K562 (cell line): ENCODE measurements at regions not wholly inside any gene's neighbourhood (a gene's known extent, or its start where the extent isn't known, plus 50 kb on each side); places are given as distances from the start of the nearest gene placed in this dataset.

ENCODE experiments used
- ATAC-seq: fragments of 200-7000 bp; cut with Tn5 transposase; 3 replicates; pipeline ENCODE4 v1.9.1; 2020; ENCODE audit warnings: moderate library complexity
- BruUV-seq: library from RNA; stranded (reverse); fragments of 400-500 nt; replicated peaks from 2 replicates; lab custom pipeline; 2021; lab: Mats Ljungman, UMichigan
- CTCF ChIA-PET: fragments of 300-600 bp; formaldehyde crosslinking; extraction: SDS; loops from one replicate; lab custom pipeline; 2021; ENCODE audit warnings: low intra/inter-chr PET ratio; lab: Yijun Ruan, JAX
- POLR2A ChIA-PET: fragments of 300-600, 350-650 bp; sonication (Branson Sonifier 250); formaldehyde crosslinking; extraction: SDS; loops from one replicate; lab custom pipeline; 2021; ENCODE audit warnings: antibody characterized with exemption, inconsistent platforms; lab: Yijun Ruan, JAX
- DNase-seq, 4 experiments: peaks; one replicate each; pipeline versions ENCODE4 v3.0.0 to v3.0.0-alpha.2; 2011 to 2018; ENCODE audit warnings: low spot score in 3 of 4, mixed read lengths in 3 of 4; ENCODE audit errors: extremely low read depth in 1 of 4
- FAIRE-seq: peaks from 2 replicates; lab custom pipeline; 2011; peaks lifted over from hg19 to GRCh38; lab: Jason Lieb, UNC
- H2AFZ ChIP-seq: 2 replicates; pipeline ENCODE4 v1.6.0; 2011; ENCODE audit warnings: low read depth, low read length, control low read depth, inconsistent platforms
- H3K27ac ChIP-seq: fragments of 200-600 bp; 3 replicates; pipeline ENCODE4 v1.8.0; 2011; ENCODE audit warnings: low read depth, mild to moderate bottlenecking, control low read depth, inconsistent platforms, low read length, moderate library complexity, mixed read lengths; ENCODE audit errors: extremely low read depth
- H3K27me3 ChIP-seq, 2 experiments: fragments of 300-600 bp in 1 of 2; 2 replicates in 1 of 2; 3 replicates in 1 of 2; pipeline versions ENCODE4 v1.6.0 to v1.8.0; 2011; ENCODE audit warnings: inconsistent platforms in 2 of 2, low read length in 2 of 2, mild to moderate bottlenecking in 1 of 2, mixed read lengths in 1 of 2, moderate library complexity in 1 of 2; ENCODE audit not compliant: control insufficient read depth in 2 of 2, insufficient read depth in 2 of 2
- H3K36me3 ChIP-seq: fragments of 300-600 bp; 3 replicates; pipeline ENCODE4 v1.8.0; 2011; ENCODE audit warnings: mild to moderate bottlenecking, low read length, inconsistent platforms; ENCODE audit not compliant: control insufficient read depth, insufficient read depth
- H3K4me1 ChIP-seq, 2 experiments: fragments of 200-600 bp in 1 of 2; replicated peaks in 1 of 2; 2 replicates in 1 of 2; 3 replicates in 1 of 2; pipeline versions ENCODE4 v1.5.1 to v1.8.0; 2011; ENCODE audit warnings: inconsistent platforms in 2 of 2, low read length in 2 of 2, mild to moderate bottlenecking in 1 of 2, mixed read lengths in 1 of 2, moderate library complexity in 1 of 2; ENCODE audit not compliant: control insufficient read depth in 2 of 2, insufficient read depth in 2 of 2
- H3K4me2 ChIP-seq: 2 replicates; pipeline ENCODE4 v1.6.1; 2011; ENCODE audit warnings: low read length, control low read depth, inconsistent platforms, mixed read lengths; ENCODE audit not compliant: insufficient read depth
- H3K4me3 ChIP-seq: fragments of 200-600 bp; sonication (generic), shearing (Covaris generic); 2 replicates; pipeline ENCODE4 v1.5.1; 2016; ENCODE audit warnings: control low read depth, inconsistent platforms
- H3K79me2 ChIP-seq: fragments of 200-600 bp; 3 replicates; pipeline ENCODE4 v1.8.0; 2011; ENCODE audit warnings: low read length, inconsistent platforms; ENCODE audit not compliant: control insufficient read depth, insufficient read depth
- H3K9ac ChIP-seq, 2 experiments: 2 replicates each; pipeline versions ENCODE4 v1.6.0 to v1.6.1; 2011; ENCODE audit warnings: low read depth in 2 of 2, low read length in 2 of 2, control low read depth in 1 of 2, inconsistent platforms in 1 of 2, mild to moderate bottlenecking in 1 of 2, mixed read lengths in 1 of 2; ENCODE audit not compliant: insufficient read depth in 1 of 2
- H3K9me1 ChIP-seq: one replicate; pipeline ENCODE4 v1.6.0; 2011; ENCODE audit warnings: inconsistent platforms, mild to moderate bottlenecking, low read length, moderate library complexity; ENCODE audit not compliant: control insufficient read depth, insufficient read depth
- H3K9me3 ChIP-seq: replicated peaks from 2 replicates; pipeline ENCODE4 v1.5.1; 2011; ENCODE audit warnings: low read depth, low read length, inconsistent platforms; ENCODE audit not compliant: control insufficient read depth, insufficient read depth
- H4K20me1 ChIP-seq: replicated peaks from 2 replicates; pipeline ENCODE4 v1.6.1; 2011; ENCODE audit warnings: low read length, inconsistent platforms, mixed read lengths; ENCODE audit not compliant: control insufficient read depth, insufficient read depth
- CLOCK ChIP-seq: fragments of 250-450 bp; sonication (Bioruptor Pico); IDR thresholded peaks from 2 replicates; pipeline ENCODE4 v1.4.0; 2020; ENCODE audit warnings: mild to moderate bottlenecking, moderate library complexity, borderline replicate concordance
- CREB3 ChIP-seq: fragments of 450-650 bp; conservative IDR thresholded peaks from 2 replicates; pipeline ENCODE4 v1.6.1; 2016; ENCODE audit warnings: missing genetic modification characterization, low read depth, mild to moderate bottlenecking, missing compliant biosample characterization, moderate library complexity
- CTBP1 ChIP-seq: fragments of 450-650 bp; IDR thresholded peaks from 2 replicates; pipeline ENCODE4 v1.6.1; 2016; ENCODE audit warnings: borderline replicate concordance
- CXXC5 ChIP-seq: fragments of 250-450 bp; sonication (Bioruptor Pico); IDR thresholded peaks from 2 replicates; pipeline ENCODE4 v1.8.0; 2022; ENCODE audit warnings: inconsistent platforms, mild to moderate bottlenecking, moderate library complexity
- KLF1 ChIP-seq: fragments of 450-650 bp; IDR thresholded peaks from 2 replicates; pipeline ENCODE4 v1.6.1; 2016; ENCODE audit warnings: missing genetic modification characterization, missing compliant biosample characterization
- MEIS2 ChIP-seq: fragments of 450-650 bp; IDR thresholded peaks from 2 replicates; pipeline ENCODE4 v1.6.1; 2014; ENCODE audit warnings: mild to moderate bottlenecking; ENCODE audit not compliant: partially characterized antibody
- NCOA4 ChIP-seq: fragments of 450-650 bp; IDR thresholded peaks from 2 replicates; pipeline ENCODE4 v1.6.1; 2018; ENCODE audit warnings: mild to moderate bottlenecking; ENCODE audit not compliant: partially characterized antibody
- NFIX ChIP-seq: fragments of 250-450 bp; sonication (Bioruptor Pico); IDR thresholded peaks from 2 replicates; pipeline ENCODE4 v1.4.0; 2020; ENCODE audit warnings: low read depth, mild to moderate bottlenecking, moderate library complexity
- RBFOX2 ChIP-seq: fragments of 200-400 bp; formaldehyde crosslinking; IDR thresholded peaks from 2 replicates; pipeline ENCODE4 v1.6.1; 2017; ENCODE audit warnings: low read depth, mild to moderate bottlenecking, low read length, moderate library complexity
- TAF7 ChIP-seq: fragments of 450-650 bp; IDR thresholded peaks from 2 replicates; pipeline ENCODE4 v1.6.1; 2016; ENCODE audit warnings: missing genetic modification characterization, missing compliant biosample characterization
- XRCC4 ChIP-seq: IDR thresholded peaks from one replicate; pipeline ENCODE4 v1.6.1; 2011; ENCODE audit not compliant: insufficient read depth, insufficient read length; ENCODE audit errors: extremely low read depth
- ZBED1 ChIP-seq: IDR thresholded peaks from 2 replicates; pipeline ENCODE4 v1.6.1; 2014
- ZBTB49 ChIP-seq: sonication (generic); formaldehyde crosslinking; IDR thresholded peaks from 2 replicates; pipeline ENCODE4 v1.8.0; 2022; ENCODE audit warnings: missing genetic modification reagents, mild to moderate bottlenecking, borderline replicate concordance
- ZFPM2 ChIP-seq: fragments of 250-450 bp; sonication (Bioruptor Pico); IDR thresholded peaks from 2 replicates; pipeline ENCODE4 v1.5.1; 2022; ENCODE audit warnings: mild to moderate bottlenecking
- ZNF445 ChIP-seq: fragments of 250-450 bp; sonication (Bioruptor Pico); IDR thresholded peaks from 2 replicates; pipeline ENCODE4 v1.4.0; 2020; ENCODE audit warnings: low read depth, mild to moderate bottlenecking, moderate library complexity
- ZNF696 ChIP-seq: fragments of 250-450 bp; sonication (Bioruptor Pico); conservative IDR thresholded peaks from 2 replicates; pipeline ENCODE4 v1.4.0; 2020; ENCODE audit warnings: mild to moderate bottlenecking, moderate library complexity
- WGBS: fragments of 100-300 bp; shearing (Covaris generic); methylation state at CpG from one replicate; pipeline ENCODE4 v1.1.6; 2016; ENCODE audit warnings: low coverage, mixed read lengths; ENCODE audit not compliant: insufficient coverage; ENCODE audit errors: missing lambda C conversion rate; 5-methylcytosine and 5-hydroxymethylcytosine counted together
- in situ Hi-C: fragments of 300-500 bp; cut with MboI; formaldehyde crosslinking; loops from 4 replicates; pipeline ENCODE4 v1.15.0; 2018; ENCODE audit warnings: inconsistent platforms, mixed read lengths
- intact Hi-C: fragments of 100-400 bp; cut with micrococcal nuclease; formaldehyde crosslinking; loops from 2 replicates; pipeline ENCODE4 v1.14.2; 2022

- no peak for TF ChIP-seq ZNF445 (CRISPR knock-in tag)
- no peak for TF ChIP-seq NCOA4
- TF ChIP-seq NFIX (CRISPR knock-in tag) = no peak
- TF ChIP-seq TAF7 (tag) = no peak
- no peak for TF ChIP-seq RBFOX2
Measured at GRCh38 chr12:76270657-76271358, 77.4 kb downstream of the BBS10 start (continued).

- ATAC-seq = no peak
- H3K9me1 ChIP-seq = no peaks in the 10 kb centered on the region
- H3K4me1 ChIP-seq = no peaks in the 10 kb centered on the region
- no peak overlapping the region for H3K4me3 ChIP-seq
- no peaks in the 10 kb centered on the region for H4K20me1 ChIP-seq
- BruUV-seq = no TSS peak
- whole genome bisulfite sequencing = 0% methylated on average over 1 of the region's 1 CpG
- no peaks in the 10 kb centered on the region for H3K9me3 ChIP-seq
- ChIA-PET POLR2A (interaction anchor here (1.4 kb wide), 1 partner anchor 12 kb away, joined by 3 read pairs; no protein-coding TSS in a partner anchor), CTCF (no interaction called here)
- in situ Hi-C loops (no loop called here), intact Hi-C loops (no loop called here)
- no peak overlapping the region for H2AFZ ChIP-seq
- FAIRE-seq = no peak
- H3K79me2 ChIP-seq = no peaks in the 10 kb centered on the region
- no peak for DNase-seq
- no peak overlapping the region for H3K9ac ChIP-seq
- no peaks in the 10 kb centered on the region for H3K36me3 ChIP-seq
- H3K27ac ChIP-seq = no peak overlapping the region
- no peak overlapping the region for H3K4me2 ChIP-seq
- H3K27me3 ChIP-seq = peaks cover 0 to 8% of the 10 kb centered on the region in 2 experiments; a peak in 1 of 5 replicates
- TF ChIP-seq ZBED1 (no peak), ZNF696 (CRISPR knock-in tag) (no peak), MEIS2 (no peak), ZBTB49 (CRISPR knock-in tag) (no peak), XRCC4 (no peak), CREB3 (tag) (no peak), CTBP1 (no peak), KLF1 (tag) (no peak), CXXC5 (CRISPR knock-in tag) (no peak), ZFPM2 (CRISPR knock-in tag) (no peak), CLOCK (CRISPR knock-in tag) (no peak)
Measured at GRCh38 chr12:76268267-76268666, 79.9 kb downstream of the BBS10 start.
